ENCODE measurements at regions not wholly inside any gene's neighbourhood (a gene's known extent, or its start where the extent isn't known, plus 50 kb on each side); places are given as distances from the start of the nearest gene placed in this dataset.

GRCh38 chr11:134589129-134589528 is 177.1 kb upstream of the B3GAT1 start:
- TF ChIP-seq, protein P1, sequence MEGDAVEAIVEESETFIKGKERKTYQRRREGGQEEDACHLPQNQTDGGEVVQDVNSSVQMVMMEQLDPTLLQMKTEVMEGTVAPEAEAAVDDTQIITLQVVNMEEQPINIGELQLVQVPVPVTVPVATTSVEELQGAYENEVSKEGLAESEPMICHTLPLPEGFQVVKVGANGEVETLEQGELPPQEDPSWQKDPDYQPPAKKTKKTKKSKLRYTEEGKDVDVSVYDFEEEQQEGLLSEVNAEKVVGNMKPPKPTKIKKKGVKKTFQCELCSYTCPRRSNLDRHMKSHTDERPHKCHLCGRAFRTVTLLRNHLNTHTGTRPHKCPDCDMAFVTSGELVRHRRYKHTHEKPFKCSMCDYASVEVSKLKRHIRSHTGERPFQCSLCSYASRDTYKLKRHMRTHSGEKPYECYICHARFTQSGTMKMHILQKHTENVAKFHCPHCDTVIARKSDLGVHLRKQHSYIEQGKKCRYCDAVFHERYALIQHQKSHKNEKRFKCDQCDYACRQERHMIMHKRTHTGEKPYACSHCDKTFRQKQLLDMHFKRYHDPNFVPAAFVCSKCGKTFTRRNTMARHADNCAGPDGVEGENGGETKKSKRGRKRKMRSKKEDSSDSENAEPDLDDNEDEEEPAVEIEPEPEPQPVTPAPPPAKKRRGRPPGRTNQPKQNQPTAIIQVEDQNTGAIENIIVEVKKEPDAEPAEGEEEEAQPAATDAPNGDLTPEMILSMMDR (conservative IDR thresholded peaks at IDR 0.05; ENCODE audit: low read length): no peak
- no peak for TF ChIP-seq EZH2phosphoT487 (IDR thresholded peaks at IDR 0.05; ENCODE audit: borderline replicate concordance)

Measured in Loucy (cell line).